Neural progenitor cell (in vitro differentiated cells): ENCODE measurements at regions not wholly inside any gene's neighbourhood (a gene's known extent, or its start where the extent isn't known, plus 50 kb on each side); places are given as distances from the start of the nearest gene placed in this dataset.

Source experiments
- CTCF ChIP-seq: fragments of 200-600 bp; sonication (generic); IDR thresholded peaks from 2 replicates; pipeline ENCODE4 v1.5.1; 2017; ENCODE audit warnings: antibody characterized with exemption, mild to moderate bottlenecking
- EZH2 ChIP-seq: fragments of 200-600 bp; sonication (generic); IDR thresholded peaks from 2 replicates; pipeline ENCODE4 v1.6.1; 2017; ENCODE audit warnings: antibody characterized with exemption, mild to moderate bottlenecking, moderate library complexity
- EZH2phosphoT487 ChIP-seq: fragments of 200-600 bp; sonication (generic); IDR thresholded peaks from 2 replicates; pipeline ENCODE4 v1.6.1; 2017; ENCODE audit warnings: antibody characterized with exemption

DNA sequence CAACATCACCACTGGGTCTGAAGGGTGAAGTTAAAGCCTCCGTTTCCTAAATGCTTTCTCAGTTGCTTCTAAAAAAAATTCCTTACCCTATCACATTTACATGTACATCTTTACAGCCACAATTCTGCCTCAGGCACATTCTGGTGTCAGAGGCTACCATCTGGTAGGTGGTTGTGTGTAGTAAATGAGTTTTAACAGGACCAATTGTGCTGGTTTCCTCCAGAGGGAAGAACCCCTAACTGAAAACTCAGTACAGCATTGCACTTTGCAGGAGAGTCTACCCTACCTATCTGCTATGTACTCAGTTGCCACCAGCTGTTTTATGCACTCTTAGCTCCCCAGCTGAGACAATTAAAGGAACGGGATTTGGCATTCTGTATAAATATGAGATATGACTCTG is 1576.5 kb downstream of the PCDH9 start:
- TF ChIP-seq CTCF (no peak), EZH2 (no peak), EZH2phosphoT487 (no peak)
